Peyer's patch (tissue), 4 donors: ENCODE measurements at regions not wholly inside any gene's neighbourhood (a gene's known extent, or its start where the extent isn't known, plus 50 kb on each side); places are given as distances from the start of the nearest gene placed in this dataset.

Experiments
- DNase-seq, 3 donors: peaks; one replicate each; pipeline ENCODE4 v3.0.0-alpha.2; 2017 to 2019
- H3K27ac ChIP-seq, 4 donors: fragments of 200-600 bp; sonication (generic); one replicate each; pipeline ENCODE4 v1.5.1; 2016 to 2019
- H3K27me3 ChIP-seq, 2 donors: fragments of 200-600 bp; sonication (generic); one replicate each; pipeline ENCODE4 v1.5.1; 2019
- H3K36me3 ChIP-seq, 3 donors: fragments of 200-600 bp; sonication (generic); one replicate each; pipeline ENCODE4 v1.5.1; 2016 to 2019
- H3K4me1 ChIP-seq, 4 donors: fragments of 200-600 bp; sonication (generic); one replicate each; pipeline ENCODE4 v1.5.1; 2016 to 2019
- H3K4me3 ChIP-seq, 4 donors: fragments of 200-600 bp; sonication (generic); 1 replicate in 3 of 4; 2 replicates in 1 of 4; pipeline ENCODE4 v1.5.1; 2016 to 2019; ENCODE audit warnings: mild to moderate bottlenecking in 1 of 4
- H3K9me3 ChIP-seq, 4 donors: fragments of 200-600 bp; sonication (generic); one replicate each; pipeline ENCODE4 v1.5.1; 2016 to 2019; ENCODE audit warnings: mild to moderate bottlenecking in 1 of 4
- POLR2A ChIP-seq, 2 donors: fragments of 450-650 bp; IDR thresholded peaks; one replicate each; pipeline ENCODE4 v1.5.1; 2017; ENCODE audit warnings: antibody characterized with exemption in 2 of 2, mild to moderate bottlenecking in 2 of 2, moderate library complexity in 2 of 2
- TF ChIP-seq, protein P1 (sequence below), 6 experiments: fragments of 450-650 bp in 4 of 6; fragments of 200-600 bp in 2 of 6; sonication (generic) in 1 of 6; IDR thresholded peaks; one replicate each; pipeline ENCODE4 v1.5.1; 2017 to 2019; ENCODE audit warnings: antibody characterized with exemption in 6 of 6, mild to moderate bottlenecking in 3 of 6, moderate library complexity in 1 of 6

- peaks cover 0 to 13% (median 0%) of the 10 kb centered on the region in 4 donors for H3K4me1 ChIP-seq
- no peaks in the 10 kb centered on the region for H3K27me3 ChIP-seq
- H3K36me3 ChIP-seq: no peaks in the 10 kb centered on the region
- no peak overlapping the region for H3K27ac ChIP-seq
- peak overlapping the region in 1 of 4 donors; percentile 14 for H3K4me3 ChIP-seq
- TF ChIP-seq, protein P1, sequence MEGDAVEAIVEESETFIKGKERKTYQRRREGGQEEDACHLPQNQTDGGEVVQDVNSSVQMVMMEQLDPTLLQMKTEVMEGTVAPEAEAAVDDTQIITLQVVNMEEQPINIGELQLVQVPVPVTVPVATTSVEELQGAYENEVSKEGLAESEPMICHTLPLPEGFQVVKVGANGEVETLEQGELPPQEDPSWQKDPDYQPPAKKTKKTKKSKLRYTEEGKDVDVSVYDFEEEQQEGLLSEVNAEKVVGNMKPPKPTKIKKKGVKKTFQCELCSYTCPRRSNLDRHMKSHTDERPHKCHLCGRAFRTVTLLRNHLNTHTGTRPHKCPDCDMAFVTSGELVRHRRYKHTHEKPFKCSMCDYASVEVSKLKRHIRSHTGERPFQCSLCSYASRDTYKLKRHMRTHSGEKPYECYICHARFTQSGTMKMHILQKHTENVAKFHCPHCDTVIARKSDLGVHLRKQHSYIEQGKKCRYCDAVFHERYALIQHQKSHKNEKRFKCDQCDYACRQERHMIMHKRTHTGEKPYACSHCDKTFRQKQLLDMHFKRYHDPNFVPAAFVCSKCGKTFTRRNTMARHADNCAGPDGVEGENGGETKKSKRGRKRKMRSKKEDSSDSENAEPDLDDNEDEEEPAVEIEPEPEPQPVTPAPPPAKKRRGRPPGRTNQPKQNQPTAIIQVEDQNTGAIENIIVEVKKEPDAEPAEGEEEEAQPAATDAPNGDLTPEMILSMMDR (IDR thresholded peaks at IDR 0.05): no peak
- TF ChIP-seq POLR2A (IDR thresholded peaks at IDR 0.05): no peak
- DNase-seq: no peak
- H3K9me3 ChIP-seq: no peaks in the 10 kb centered on the region
Measured at GRCh38 chr12:116659771-116660481, 77.9 kb downstream of the SPRING1 start.

- H3K27ac ChIP-seq: peak overlapping the region in 1 of 4 donors; percentile 44
- peaks cover 0 to 10% (median 0%) of the 10 kb centered on the region in 4 donors for H3K4me1 ChIP-seq
- no peaks in the 10 kb centered on the region for H3K36me3 ChIP-seq
- H3K9me3 ChIP-seq: no peaks in the 10 kb centered on the region
- peak overlapping the region in 2 of 4 donors; percentile 12 to 45 for H3K4me3 ChIP-seq
- H3K27me3 ChIP-seq: no peaks in the 10 kb centered on the region
- TF ChIP-seq, protein P1 (IDR thresholded peaks at IDR 0.05): no peak
- no peak for TF ChIP-seq POLR2A (IDR thresholded peaks at IDR 0.05)
- no peak for DNase-seq
Measured at GRCh38 chr12:116657921-116658495, 79.9 kb downstream of the SPRING1 start.

DNA sequence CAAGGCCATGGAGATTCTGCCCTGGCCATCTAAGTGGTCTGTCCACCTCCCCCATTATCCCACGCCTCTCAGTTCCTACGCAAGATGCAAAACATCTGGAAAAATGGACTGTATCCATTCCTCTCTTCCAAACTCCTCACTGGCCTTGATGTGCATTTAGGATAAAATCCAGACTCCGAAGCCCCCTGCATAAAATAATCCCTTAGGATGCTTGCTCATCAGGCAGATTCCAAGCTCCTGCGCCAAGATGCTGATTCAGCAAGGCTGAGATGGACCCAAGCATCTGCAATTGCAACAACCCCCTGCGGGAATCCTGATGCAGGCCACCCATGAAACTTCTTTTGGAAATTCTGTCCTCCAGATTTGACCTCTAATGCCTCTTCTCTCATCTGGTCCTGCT, 81.6 kb downstream of the SPRING1 start:
- Histone ChIP-seq H3K4me1 (no peaks in the 10 kb centered on the region), H3K4me3 (no peak overlapping the region), H3K27ac (no peak overlapping the region), H3K9me3 (no peaks in the 10 kb centered on the region), H3K27me3 (no peaks in the 10 kb centered on the region), H3K36me3 (no peaks in the 10 kb centered on the region)
- TF ChIP-seq, protein P1 (IDR thresholded peaks at IDR 0.05): no peak
- DNase-seq: no peak

DNA sequence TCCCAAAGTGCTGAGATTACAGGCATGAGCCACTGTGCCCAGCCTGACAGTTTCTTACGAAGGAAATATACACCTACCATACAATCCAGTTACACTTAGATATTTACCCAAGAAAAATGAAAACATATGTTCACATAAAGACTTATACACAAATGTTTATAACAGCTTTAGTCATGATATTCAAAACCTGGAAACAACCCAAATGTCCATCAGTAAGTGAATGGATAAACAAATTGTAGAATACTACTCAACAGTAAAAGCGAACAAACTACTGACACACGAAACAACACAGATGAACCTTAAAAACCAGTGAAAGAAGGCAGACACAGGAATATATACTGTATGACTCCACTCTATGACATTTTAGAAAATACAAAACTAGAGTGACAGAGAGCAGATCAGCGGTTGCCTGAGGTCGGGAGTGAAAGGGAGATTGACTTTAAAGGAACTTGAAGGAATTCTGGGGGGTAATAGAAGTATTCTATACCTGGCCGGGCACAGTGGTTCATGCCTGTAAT, 83.6 kb downstream of the SPRING1 start:
- no peak for DNase-seq
- H3K36me3 ChIP-seq: no peaks in the 10 kb centered on the region
- no peaks in the 10 kb centered on the region for H3K9me3 ChIP-seq
- H3K4me3 ChIP-seq: no peak overlapping the region
- H3K27ac ChIP-seq: no peak overlapping the region
- no peaks in the 10 kb centered on the region for H3K4me1 ChIP-seq
- H3K27me3 ChIP-seq: no peaks in the 10 kb centered on the region
- no peak for TF ChIP-seq POLR2A (IDR thresholded peaks at IDR 0.05)
- TF ChIP-seq, protein P1 (IDR thresholded peaks at IDR 0.05): no peak

- TF ChIP-seq POLR2A (IDR thresholded peaks at IDR 0.05): no peak
- TF ChIP-seq, protein P1 (IDR thresholded peaks at IDR 0.05): no peak
- no peaks in the 10 kb centered on the region for H3K9me3 ChIP-seq
Measured at GRCh38 chr12:116651089-116651488, 86.8 kb downstream of the SPRING1 start.

More at GRCh38 chr12:116651089-116651488, 86.8 kb downstream of the SPRING1 start:
- H3K4me3 ChIP-seq: no peak overlapping the region
- no peaks in the 10 kb centered on the region for H3K4me1 ChIP-seq
- no peak for DNase-seq
- H3K27me3 ChIP-seq: no peaks in the 10 kb centered on the region
- no peak overlapping the region for H3K27ac ChIP-seq
- no peaks in the 10 kb centered on the region for H3K36me3 ChIP-seq
